ENCODE measurements at regions not wholly inside any gene's neighbourhood (a gene's known extent, or its start where the extent isn't known, plus 50 kb on each side); places are given as distances from the start of the nearest gene placed in this dataset.

GRCh38 chr5:92616085-92616484, 964.9 kb downstream of the NR2F1-AS1 start:
- TF ChIP-seq, protein P1, sequence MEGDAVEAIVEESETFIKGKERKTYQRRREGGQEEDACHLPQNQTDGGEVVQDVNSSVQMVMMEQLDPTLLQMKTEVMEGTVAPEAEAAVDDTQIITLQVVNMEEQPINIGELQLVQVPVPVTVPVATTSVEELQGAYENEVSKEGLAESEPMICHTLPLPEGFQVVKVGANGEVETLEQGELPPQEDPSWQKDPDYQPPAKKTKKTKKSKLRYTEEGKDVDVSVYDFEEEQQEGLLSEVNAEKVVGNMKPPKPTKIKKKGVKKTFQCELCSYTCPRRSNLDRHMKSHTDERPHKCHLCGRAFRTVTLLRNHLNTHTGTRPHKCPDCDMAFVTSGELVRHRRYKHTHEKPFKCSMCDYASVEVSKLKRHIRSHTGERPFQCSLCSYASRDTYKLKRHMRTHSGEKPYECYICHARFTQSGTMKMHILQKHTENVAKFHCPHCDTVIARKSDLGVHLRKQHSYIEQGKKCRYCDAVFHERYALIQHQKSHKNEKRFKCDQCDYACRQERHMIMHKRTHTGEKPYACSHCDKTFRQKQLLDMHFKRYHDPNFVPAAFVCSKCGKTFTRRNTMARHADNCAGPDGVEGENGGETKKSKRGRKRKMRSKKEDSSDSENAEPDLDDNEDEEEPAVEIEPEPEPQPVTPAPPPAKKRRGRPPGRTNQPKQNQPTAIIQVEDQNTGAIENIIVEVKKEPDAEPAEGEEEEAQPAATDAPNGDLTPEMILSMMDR (conservative IDR thresholded peaks at IDR 0.05; ENCODE audit: low read length): no peak
- TF ChIP-seq EZH2phosphoT487 (IDR thresholded peaks at IDR 0.05; ENCODE audit: borderline replicate concordance, low read depth, low read length): no peak

Data from OCI-LY7 (cell line).